A673 (cell line): ENCODE measurements at regions not wholly inside any gene's neighbourhood (a gene's known extent, or its start where the extent isn't known, plus 50 kb on each side); places are given as distances from the start of the nearest gene placed in this dataset.

ENCODE experiments used
- CTCF ChIP-seq: fragments of 300-800, 200-600 bp; sonication (generic); conservative IDR thresholded peaks from 2 replicates; pipeline ENCODE4 v1.5.1; 2017; ENCODE audit warnings: low read depth, mild to moderate bottlenecking, antibody characterized with exemption, low read length, moderate library complexity, mixed read lengths
- EZH2 ChIP-seq: fragments of 200-600 bp; sonication (generic); IDR thresholded peaks from 2 replicates; pipeline ENCODE4 v1.6.1; 2017; ENCODE audit warnings: borderline replicate concordance, low read depth, mild to moderate bottlenecking, mixed read lengths, antibody characterized with exemption, low read length; ENCODE audit not compliant: poor library complexity, severe bottlenecking

GRCh38 chr12:34357791-34358190 lies 335.5 kb downstream of the ALG10 start:
- TF ChIP-seq CTCF: no peak
- TF ChIP-seq EZH2: no peak
